Activated CD4-positive, alpha-beta T cell treated with anti-CD3 and anti-CD28 coated beads, Interleukin-2, amount 10 ng/mL, durations not matched to agents 7 days and 5 days (primary cell): ENCODE measurements at regions not wholly inside any gene's neighbourhood (a gene's known extent, or its start where the extent isn't known, plus 50 kb on each side); places are given as distances from the start of the nearest gene placed in this dataset.

Experiments used
- CTCF ChIA-PET: fragments of 350-600 bp; sonication (Branson Sonifier 250); formaldehyde crosslinking; loops from one replicate; lab custom pipeline; 2021; ENCODE audit warnings: antibody characterized with exemption; lab: Charles Lee
- POLR2A ChIA-PET: fragments of 350-600 bp; sonication (Branson Sonifier 250); formaldehyde crosslinking; loops from one replicate; lab custom pipeline; 2021; ENCODE audit warnings: antibody characterized with exemption; lab: Charles Lee
- DNase-seq: peaks from one replicate; pipeline ENCODE4 v3.0.0-alpha.2; 2020
- H3K27ac Mint-ChIP-seq: one replicate; pipeline ENCODE4 v1.8.0; 2021; ENCODE audit warnings: mild to moderate bottlenecking, moderate library complexity, mixed read lengths
- H3K27me3 Mint-ChIP-seq: one replicate; pipeline ENCODE4 v1.8.0; 2021; ENCODE audit warnings: mixed read lengths
- H3K36me3 Mint-ChIP-seq: one replicate; pipeline ENCODE4 v1.8.0; 2021; ENCODE audit warnings: low read depth, mixed read lengths
- H3K4me1 Mint-ChIP-seq: one replicate; pipeline ENCODE4 v1.8.0; 2021; ENCODE audit warnings: mixed read lengths
- H3K4me3 Mint-ChIP-seq: one replicate; pipeline ENCODE4 v1.8.0; 2021; ENCODE audit warnings: mild to moderate bottlenecking, moderate library complexity, mixed read lengths
- H3K9me3 Mint-ChIP-seq: one replicate; pipeline ENCODE4 v1.8.0; 2021; ENCODE audit warnings: mixed read lengths

- peaks cover 81% of the 10 kb centered on the region for H3K4me1 Mint-ChIP-seq
- peaks cover 15% of the 10 kb centered on the region for H3K36me3 Mint-ChIP-seq
- H3K27ac Mint-ChIP-seq = peak overlapping the region; percentile 27
- H3K9me3 Mint-ChIP-seq = no peaks in the 10 kb centered on the region
- DNase-seq = no peak
- no peaks in the 10 kb centered on the region for H3K27me3 Mint-ChIP-seq
- POLR2A ChIA-PET = no interaction called here
- CTCF ChIA-PET = interaction anchor here (1.1 kb wide), 1 partner anchor 43 kb away, joined by 3 read pairs; no protein-coding TSS in a partner anchor
- H3K4me3 Mint-ChIP-seq = no peak overlapping the region
Measured at GRCh38 chr3:18752273-18752934, 327.3 kb upstream of the SATB1 start.

GRCh38 chr3:18751514-18751913 lies 326.4 kb upstream of the SATB1 start:
- Mint-ChIP-seq H3K9me3 (peaks cover 3% of the 10 kb centered on the region), H3K4me1 (peaks cover 81% of the 10 kb centered on the region), H3K27ac (no peak overlapping the region), H3K4me3 (no peak overlapping the region), H3K27me3 (no peaks in the 10 kb centered on the region), H3K36me3 (peaks cover 14% of the 10 kb centered on the region)
- DNase-seq = no peak
- CTCF ChIA-PET = no interaction called here
- POLR2A ChIA-PET = no interaction called here

- Mint-ChIP-seq H3K4me3 (no peak overlapping the region), H3K27me3 (no peaks in the 10 kb centered on the region), H3K4me1 (peaks cover 82% of the 10 kb centered on the region), H3K36me3 (peaks cover 3% of the 10 kb centered on the region), H3K27ac (no peak overlapping the region), H3K9me3 (peaks cover 6% of the 10 kb centered on the region)
- no peak for DNase-seq
- ChIA-PET CTCF (interaction anchor here (0.9 to 5.2 kb wide), 5 partner anchors 11 to 301 kb away, joined by 3 to 40 read pairs (median 4); no protein-coding TSS in a partner anchor), POLR2A (no interaction called here)
Measured at GRCh38 chr3:18747383-18747782, 322.2 kb upstream of the SATB1 start.

- no peaks in the 10 kb centered on the region for H3K27me3 Mint-ChIP-seq
- peaks cover 5% of the 10 kb centered on the region for H3K36me3 Mint-ChIP-seq
- peak overlapping the region; percentile 95 for H3K27ac Mint-ChIP-seq
- CTCF ChIA-PET = interaction anchor here (0.7 to 5.2 kb wide), 3 partner anchors 13 to 189 kb away, joined by 3 to 40 read pairs (median 3); no protein-coding TSS in a partner anchor
- H3K4me3 Mint-ChIP-seq = peak overlapping the region; percentile 0
- H3K4me1 Mint-ChIP-seq = peaks cover 79% of the 10 kb centered on the region
- peaks cover 6% of the 10 kb centered on the region for H3K9me3 Mint-ChIP-seq
- no peak for DNase-seq
- POLR2A ChIA-PET = no interaction called here
Measured at GRCh38 chr3:18745472-18745871, 320.3 kb upstream of the SATB1 start.

GRCh38 chr3:18744472-18744871 lies 319.3 kb upstream of the SATB1 start:
- ChIA-PET POLR2A (no interaction called here), CTCF (interaction anchor here (0.9 to 5.2 kb wide), 6 partner anchors 10 to 188 kb away, joined by 3 to 40 read pairs (median 3); no protein-coding TSS in a partner anchor)
- H3K9me3 Mint-ChIP-seq = peaks cover 6% of the 10 kb centered on the region
- H3K27me3 Mint-ChIP-seq = no peaks in the 10 kb centered on the region
- H3K4me3 Mint-ChIP-seq = peak overlapping the region; percentile 53
- peak overlapping the region; percentile 95 for H3K27ac Mint-ChIP-seq
- no peak for DNase-seq
- H3K36me3 Mint-ChIP-seq = peaks cover 5% of the 10 kb centered on the region
- H3K4me1 Mint-ChIP-seq = peaks cover 80% of the 10 kb centered on the region

- POLR2A ChIA-PET = no interaction called here
Measured at GRCh38 chr3:18743761-18744160, 318.6 kb upstream of the SATB1 start.

GRCh38 chr3:18740631-18741583 lies 315.8 kb upstream of the SATB1 start:
- Mint-ChIP-seq H3K36me3 (peaks cover 21% of the 10 kb centered on the region), H3K27ac (peak overlapping the region; percentile 97), H3K9me3 (peaks cover 9% of the 10 kb centered on the region), H3K4me1 (peaks cover 88% of the 10 kb centered on the region), H3K27me3 (no peaks in the 10 kb centered on the region), H3K4me3 (peak overlapping the region; percentile 74)
- POLR2A ChIA-PET = interaction anchor here (0.6 kb wide), 1 partner anchor 28 kb away, joined by 3 read pairs; no protein-coding TSS in a partner anchor
- DNase-seq = peak; percentile 75
- CTCF ChIA-PET = interaction anchor here (0.6 to 1.5 kb wide), 7 partner anchors 8 to 342 kb away, joined by 3 to 5 read pairs (median 3); no protein-coding TSS in a partner anchor

More at GRCh38 chr3:18743761-18744160, 318.6 kb upstream of the SATB1 start:
- CTCF ChIA-PET = interaction anchor here (1.3 to 2.4 kb wide), 3 partner anchors 14 to 98 kb away, joined by 3 to 9 read pairs (median 3); no protein-coding TSS in a partner anchor
- Mint-ChIP-seq H3K36me3 (peaks cover 5% of the 10 kb centered on the region), H3K9me3 (peaks cover 6% of the 10 kb centered on the region), H3K27ac (peak overlapping the region; percentile 95), H3K27me3 (no peaks in the 10 kb centered on the region), H3K4me1 (peaks cover 82% of the 10 kb centered on the region), H3K4me3 (peak overlapping the region; percentile 60)
- DNase-seq = peak; percentile 46

GRCh38 chr3:18739099-18739433 lies 313.9 kb upstream of the SATB1 start:
- ChIA-PET CTCF (interaction anchor here (0.7 to 1.6 kb wide), 11 partner anchors 9 to 183 kb away, joined by 3 to 5 read pairs (median 4); no protein-coding TSS in a partner anchor), POLR2A (interaction anchor here (0.8 to 1.5 kb wide), 2 partner anchors 14 to 294 kb away, joined by 3 read pairs; no protein-coding TSS in a partner anchor)
- Mint-ChIP-seq H3K27me3 (no peaks in the 10 kb centered on the region), H3K4me1 (peaks cover 72% of the 10 kb centered on the region), H3K36me3 (peaks cover 29% of the 10 kb centered on the region), H3K9me3 (peaks cover 15% of the 10 kb centered on the region), H3K4me3 (no peak overlapping the region), H3K27ac (peak overlapping the region; percentile 97)
- no peak for DNase-seq

GRCh38 chr3:18738393-18739098 lies 313.4 kb upstream of the SATB1 start:
- no peak for DNase-seq
- peak overlapping the region; percentile 97 for H3K27ac Mint-ChIP-seq
- no peak overlapping the region for H3K4me3 Mint-ChIP-seq
- H3K36me3 Mint-ChIP-seq = peaks cover 29% of the 10 kb centered on the region
- no peaks in the 10 kb centered on the region for H3K27me3 Mint-ChIP-seq
- CTCF ChIA-PET = interaction anchor here (0.8 to 1.6 kb wide), 12 partner anchors 9 to 182 kb away, joined by 3 to 5 read pairs (median 4); no protein-coding TSS in a partner anchor
- H3K4me1 Mint-ChIP-seq = peaks cover 68% of the 10 kb centered on the region
- POLR2A ChIA-PET = interaction anchor here (0.8 to 1.5 kb wide), 2 partner anchors 14 to 294 kb away, joined by 3 read pairs; no protein-coding TSS in a partner anchor
- peaks cover 15% of the 10 kb centered on the region for H3K9me3 Mint-ChIP-seq

- ChIA-PET CTCF (interaction anchor here (1.2 to 3.1 kb wide), 5 partner anchors 10 to 290 kb away, joined by 3 to 14 read pairs (median 4); no protein-coding TSS in a partner anchor), POLR2A (no interaction called here)
- Mint-ChIP-seq H3K27ac (no peak overlapping the region), H3K9me3 (peaks cover 21% of the 10 kb centered on the region), H3K27me3 (no peaks in the 10 kb centered on the region), H3K4me1 (peaks cover 60% of the 10 kb centered on the region), H3K36me3 (peaks cover 31% of the 10 kb centered on the region), H3K4me3 (no peak overlapping the region)
- DNase-seq = no peak
Measured at GRCh38 chr3:18735005-18735404, 309.9 kb upstream of the SATB1 start.

GRCh38 chr3:18734309-18734708 lies 309.2 kb upstream of the SATB1 start:
- H3K4me1 Mint-ChIP-seq = peaks cover 59% of the 10 kb centered on the region

More at GRCh38 chr3:18734309-18734708, 309.2 kb upstream of the SATB1 start:
- H3K36me3 Mint-ChIP-seq = peaks cover 31% of the 10 kb centered on the region
- CTCF ChIA-PET = interaction anchor here (0.7 to 3.1 kb wide), 4 partner anchors 9 to 290 kb away, joined by 3 to 14 read pairs (median 5); no protein-coding TSS in a partner anchor
- H3K27ac Mint-ChIP-seq = no peak overlapping the region
- no peaks in the 10 kb centered on the region for H3K27me3 Mint-ChIP-seq
- no peak for DNase-seq
- H3K4me3 Mint-ChIP-seq = no peak overlapping the region
- POLR2A ChIA-PET = no interaction called here
- H3K9me3 Mint-ChIP-seq = peaks cover 21% of the 10 kb centered on the region
